Upper lobe of right lung (tissue), 1 donor: ENCODE measurements at regions not wholly inside any gene's neighbourhood (a gene's known extent, or its start where the extent isn't known, plus 50 kb on each side); places are given as distances from the start of the nearest gene placed in this dataset.

Source experiments
- ATAC-seq: fragments of 200-7000 bp; cut with Tn5 transposase; one replicate; pipeline ENCODE4 v1.9.1; 2020; ENCODE audit warnings: mild to moderate bottlenecking, moderate library complexity
- DNase-seq: peaks from one replicate; pipeline ENCODE4 v3.0.0-alpha.2; 2020
- H3K27ac ChIP-seq: fragments of 200-600 bp; one replicate; pipeline ENCODE4 v1.8.0; 2022
- H3K27me3 ChIP-seq: fragments of 200-600 bp; one replicate; pipeline ENCODE4 v1.8.0; 2022; ENCODE audit warnings: mild to moderate bottlenecking
- H3K36me3 ChIP-seq: fragments of 200-600 bp; one replicate; pipeline ENCODE4 v1.8.0; 2022
- H3K4me1 ChIP-seq: fragments of 200-600 bp; one replicate; pipeline ENCODE4 v1.8.0; 2022
- H3K4me3 ChIP-seq: fragments of 200-600 bp; one replicate; pipeline ENCODE4 v1.8.0; 2022; ENCODE audit warnings: mild to moderate bottlenecking
- H3K9me3 ChIP-seq: fragments of 200-600 bp; one replicate; pipeline ENCODE4 v1.8.0; 2022
- CTCF ChIP-seq: fragments of 200-600 bp; IDR thresholded peaks from one replicate; pipeline ENCODE4 v1.8.0; 2022; ENCODE audit warnings: antibody characterized with exemption
- intact Hi-C: fragments of 100-400 bp; cut with DNase I; formaldehyde crosslinking; loops from one replicate; pipeline ENCODE4 v1.11.0; 2022
- donor health status: DM: no; HTN: yes; CAD: no; lungs with severe emphysema.

- ATAC-seq, result no peak
Observed at GRCh38 chr1:56194701-56195300, 384.6 kb downstream of the PLPP3 start.

GRCh38 chr1:56193656-56194055 is 385.7 kb downstream of the PLPP3 start:
- Histone ChIP-seq H3K9me3 (no peaks in the 10 kb centered on the region), H3K4me1 (peaks cover 7% of the 10 kb centered on the region), H3K27me3 (no peaks in the 10 kb centered on the region), H3K36me3 (no peaks in the 10 kb centered on the region), H3K27ac (no peak overlapping the region), H3K4me3 (no peak overlapping the region)
- ATAC-seq, result no peak
- DNase-seq, result no peak
- TF ChIP-seq CTCF, result no peak
- intact Hi-C loops, result no loop called here

More at GRCh38 chr1:56194701-56195300, 384.6 kb downstream of the PLPP3 start:
- H3K27me3 ChIP-seq, result no peaks in the 10 kb centered on the region
- H3K4me1 ChIP-seq, result no peaks in the 10 kb centered on the region
- no peaks in the 10 kb centered on the region for H3K9me3 ChIP-seq
- no peak overlapping the region for H3K4me3 ChIP-seq
- no peaks in the 10 kb centered on the region for H3K36me3 ChIP-seq
- no peak for TF ChIP-seq CTCF
- H3K27ac ChIP-seq, result no peak overlapping the region
- intact Hi-C loops, result no loop called here
- no peak for DNase-seq

GRCh38 chr1:56191369-56191768 is 388.0 kb downstream of the PLPP3 start:
- H3K27ac ChIP-seq, result no peak overlapping the region
- intact Hi-C loops, result no loop called here
- no peak for DNase-seq
- no peak for TF ChIP-seq CTCF
- no peaks in the 10 kb centered on the region for H3K27me3 ChIP-seq
- no peak for ATAC-seq
- no peak overlapping the region for H3K4me3 ChIP-seq
- H3K36me3 ChIP-seq, result no peaks in the 10 kb centered on the region
- peaks cover 7% of the 10 kb centered on the region for H3K4me1 ChIP-seq
- H3K9me3 ChIP-seq, result no peaks in the 10 kb centered on the region

GRCh38 chr1:56190806-56191365 is 388.5 kb downstream of the PLPP3 start:
- no peaks in the 10 kb centered on the region for H3K27me3 ChIP-seq
- no peak overlapping the region for H3K27ac ChIP-seq
- intact Hi-C loops, result no loop called here
- DNase-seq (no peak), ATAC-seq (no peak)
- no peak for TF ChIP-seq CTCF
- no peak overlapping the region for H3K4me3 ChIP-seq
- no peaks in the 10 kb centered on the region for H3K36me3 ChIP-seq
- no peaks in the 10 kb centered on the region for H3K9me3 ChIP-seq
- peaks cover 7% of the 10 kb centered on the region for H3K4me1 ChIP-seq

- Histone ChIP-seq H3K36me3 (no peaks in the 10 kb centered on the region), H3K4me1 (peaks cover 7% of the 10 kb centered on the region), H3K9me3 (no peaks in the 10 kb centered on the region), H3K27me3 (no peaks in the 10 kb centered on the region), H3K4me3 (no peak overlapping the region), H3K27ac (no peak overlapping the region)
- peak; percentile 45 for ATAC-seq
- intact Hi-C loops, result no loop called here
- peak; percentile 39 for TF ChIP-seq CTCF
- DNase-seq, result no peak
Observed at GRCh38 chr1:56189946-56190805, 389.2 kb downstream of the PLPP3 start.
